Progenitor cell of endocrine pancreas (in vitro differentiated cells): ENCODE measurements at regions not wholly inside any gene's neighbourhood (a gene's known extent, or its start where the extent isn't known, plus 50 kb on each side); places are given as distances from the start of the nearest gene placed in this dataset.

Source experiments
- DNase-seq: peaks from one replicate; pipeline ENCODE4 v3.0.0; 2021; ENCODE audit warnings: low spot score; ENCODE audit not compliant: unreplicated experiment
- H3K27ac Mint-ChIP-seq: 2 replicates; pipeline ENCODE4 v1.8.0; 2021; ENCODE audit warnings: mild to moderate bottlenecking, moderate library complexity, mixed read lengths
- H3K27me3 Mint-ChIP-seq: 2 replicates; pipeline ENCODE4 v1.8.0; 2021; ENCODE audit warnings: mixed read lengths
- H3K36me3 Mint-ChIP-seq: 2 replicates; pipeline ENCODE4 v1.8.0; 2022; ENCODE audit warnings: mixed read lengths; ENCODE audit not compliant: insufficient read depth
- H3K4me1 Mint-ChIP-seq: 2 replicates; pipeline ENCODE4 v1.8.0; 2021; ENCODE audit warnings: low read depth, mixed read lengths
- H3K4me3 Mint-ChIP-seq: 2 replicates; pipeline ENCODE4 v1.8.0; 2021; ENCODE audit warnings: low read depth, mild to moderate bottlenecking, moderate library complexity, mixed read lengths
- H3K9me3 Mint-ChIP-seq: 2 replicates; pipeline ENCODE4 v1.8.0; 2021; ENCODE audit warnings: low read depth, mixed read lengths
- CTCF ChIP-seq: fragments of 200-600 bp; sonication (generic); IDR thresholded peaks from one replicate; pipeline ENCODE4 v1.5.0; 2021; ENCODE audit warnings: antibody characterized with exemption, mild to moderate bottlenecking; ENCODE audit not compliant: unreplicated experiment

GRCh38 chr2:162919111-162919510, 80.5 kb upstream of the KCNH7 start:
- H3K27me3 Mint-ChIP-seq: peaks cover 3% of the 10 kb centered on the region

GRCh38 chr2:162917626-162918025, 79.1 kb upstream of the KCNH7 start:
- TF ChIP-seq CTCF: no peak
- DNase-seq: no peak
- Mint-ChIP-seq H3K4me3 (no peak overlapping the region), H3K27ac (no peak overlapping the region), H3K27me3 (peaks cover 3% of the 10 kb centered on the region), H3K4me1 (no peaks in the 10 kb centered on the region), H3K36me3 (no peaks in the 10 kb centered on the region), H3K9me3 (peaks cover 6% of the 10 kb centered on the region)

More at GRCh38 chr2:162919111-162919510, 80.5 kb upstream of the KCNH7 start:
- no peaks in the 10 kb centered on the region for H3K4me1 Mint-ChIP-seq
- no peak for TF ChIP-seq CTCF
- H3K4me3 Mint-ChIP-seq: no peak overlapping the region
- no peak for DNase-seq
- H3K9me3 Mint-ChIP-seq: peaks cover 6% of the 10 kb centered on the region
- no peak overlapping the region for H3K27ac Mint-ChIP-seq
- H3K36me3 Mint-ChIP-seq: no peaks in the 10 kb centered on the region

- Mint-ChIP-seq H3K9me3 (peaks cover 6% of the 10 kb centered on the region), H3K27me3 (peaks cover 3% of the 10 kb centered on the region), H3K4me3 (no peak overlapping the region), H3K4me1 (no peaks in the 10 kb centered on the region), H3K36me3 (no peaks in the 10 kb centered on the region), H3K27ac (no peak overlapping the region)
- TF ChIP-seq CTCF: no peak
- no peak for DNase-seq
Observed at GRCh38 chr2:162916286-162916801, 77.8 kb upstream of the KCNH7 start.

GRCh38 chr2:162915858-162916257, 77.3 kb upstream of the KCNH7 start:
- H3K4me3 Mint-ChIP-seq: no peak overlapping the region
- peaks cover 3% of the 10 kb centered on the region for H3K27me3 Mint-ChIP-seq
- no peak for DNase-seq
- H3K9me3 Mint-ChIP-seq: peaks cover 6% of the 10 kb centered on the region
- no peak overlapping the region for H3K27ac Mint-ChIP-seq
- no peak for TF ChIP-seq CTCF
- no peaks in the 10 kb centered on the region for H3K36me3 Mint-ChIP-seq
- H3K4me1 Mint-ChIP-seq: peaks cover 1% of the 10 kb centered on the region

- Mint-ChIP-seq H3K9me3 (peaks cover 6% of the 10 kb centered on the region), H3K4me1 (peaks cover 6% of the 10 kb centered on the region), H3K4me3 (no peak overlapping the region), H3K27ac (no peak overlapping the region), H3K36me3 (no peaks in the 10 kb centered on the region), H3K27me3 (peaks cover 3% of the 10 kb centered on the region)
- no peak for DNase-seq
- no peak for TF ChIP-seq CTCF
Observed at GRCh38 chr2:162914161-162914560, 75.6 kb upstream of the KCNH7 start.
